HG03097 (cell line): ENCODE measurements at regions not wholly inside any gene's neighbourhood (a gene's known extent, or its start where the extent isn't known, plus 50 kb on each side); places are given as distances from the start of the nearest gene placed in this dataset.

ENCODE experiments used
- ATAC-seq: cut with Tn5 transposase; IDR thresholded peaks from one replicate; pipeline ENCODE4 v1.9.1; 2021; ENCODE audit not compliant: unreplicated experiment, low FRiP score

GRCh38 chr20:40195742-40196141, 493.3 kb downstream of the MAFB start:
- ATAC-seq: no peak

GRCh38 chr20:40192529-40192928, 496.5 kb downstream of the MAFB start:
- ATAC-seq: no peak

GRCh38 chr20:40192081-40192480, 497.0 kb downstream of the MAFB start:
- no peak for ATAC-seq

- no peak for ATAC-seq
Observed at GRCh38 chr20:40191573-40191972, 497.5 kb downstream of the MAFB start.

GRCh38 chr20:40189621-40190020, 499.4 kb downstream of the MAFB start:
- ATAC-seq: no peak

GRCh38 chr20:40188319-40188718, 500.7 kb downstream of the MAFB start:
- ATAC-seq: no peak

GRCh38 chr20:40186826-40187225, 502.2 kb downstream of the MAFB start:
- ATAC-seq: no peak

GRCh38 chr20:40181676-40182075, 507.4 kb downstream of the MAFB start:
- no peak for ATAC-seq

- ATAC-seq: no peak
Observed at GRCh38 chr20:40176098-40176841, 512.8 kb downstream of the MAFB start.

GRCh38 chr20:40175296-40175695, 513.7 kb downstream of the MAFB start:
- no peak for ATAC-seq

GRCh38 chr20:40173872-40174271, 515.2 kb downstream of the MAFB start:
- ATAC-seq: no peak

GRCh38 chr20:40168981-40169620, 519.9 kb downstream of the MAFB start:
- no peak for ATAC-seq

GRCh38 chr20:40161391-40161790, 527.6 kb downstream of the MAFB start:
- ATAC-seq: no peak

GRCh38 chr20:40160097-40160550, 528.9 kb downstream of the MAFB start:
- no peak for ATAC-seq

- no peak for ATAC-seq
Observed at GRCh38 chr20:40159276-40159675, 529.8 kb downstream of the MAFB start.

- ATAC-seq: peak; percentile 91
Observed at GRCh38 chr20:40156600-40157317, 532.3 kb downstream of the MAFB start.

- ATAC-seq: no peak
Observed at GRCh38 chr20:40154514-40154913, 534.5 kb downstream of the MAFB start.

GRCh38 chr20:40148886-40149285, 540.1 kb downstream of the MAFB start:
- ATAC-seq: no peak

- no peak for ATAC-seq
Observed at GRCh38 chr20:40146071-40146470, 543.0 kb downstream of the MAFB start.

GRCh38 chr20:40144581-40144980, 544.5 kb downstream of the MAFB start:
- ATAC-seq: no peak

- ATAC-seq: no peak
Observed at GRCh38 chr20:40134176-40134575, 554.9 kb downstream of the MAFB start.

GRCh38 chr20:40120827-40121226, 568.2 kb downstream of the MAFB start:
- ATAC-seq: no peak
